Heart right ventricle (tissue), 16 donors: ENCODE measurements at regions not wholly inside any gene's neighbourhood (a gene's known extent, or its start where the extent isn't known, plus 50 kb on each side); places are given as distances from the start of the nearest gene placed in this dataset.
"Not testable (repeated sequence)": the region's sequence is repeated elsewhere in the genome, so short reads cannot be mapped to it uniquely, and the experiment has no call there.

Experiments used
- ATAC-seq, 8 donors: fragments of 200-7000 bp; cut with Tn5 transposase; one replicate each; pipeline ENCODE4 v1.9.1; 2020; ENCODE audit warnings: mild to moderate bottlenecking in 8 of 8, moderate library complexity in 8 of 8, moderate number of reproducible peaks in 1 of 8
- DNase-seq, 2 donors: peaks; one replicate each; pipeline ENCODE4 v3.0.0-alpha.2; 2020
- H3K27ac ChIP-seq, 10 donors: fragments of 200-600 bp; sonication (generic) in 2 of 10; one replicate each; pipeline versions ENCODE4 v1.5.0 to v1.8.0; 2020 to 2022; ENCODE audit warnings: mild to moderate bottlenecking in 3 of 10
- H3K27me3 ChIP-seq, 7 donors: fragments of 200-600 bp; one replicate each; pipeline ENCODE4 v1.8.0; 2021 to 2022; ENCODE audit warnings: mild to moderate bottlenecking in 2 of 7
- H3K36me3 ChIP-seq, 9 donors: fragments of 200-600 bp; sonication (generic) in 1 of 9; one replicate each; pipeline versions ENCODE4 v1.5.0 to v1.8.0; 2020 to 2022; ENCODE audit warnings: mild to moderate bottlenecking in 2 of 9
- H3K4me1 ChIP-seq, 9 donors: fragments of 200-600 bp; sonication (generic) in 1 of 9; one replicate each; pipeline versions ENCODE4 v1.5.0 to v1.8.0; 2020 to 2022; ENCODE audit warnings: mild to moderate bottlenecking in 4 of 9
- H3K4me3 ChIP-seq, 10 donors: fragments of 200-600 bp; sonication (generic) in 2 of 10; one replicate each; pipeline versions ENCODE4 v1.5.0 to v1.8.0; 2020 to 2022; ENCODE audit warnings: mild to moderate bottlenecking in 7 of 10, moderate library complexity in 2 of 10
- H3K9me3 ChIP-seq, 11 donors: fragments of 200-600 bp in 10 of 11; sonication (generic) in 2 of 11; one replicate each; pipeline versions ENCODE4 v1.5.0 to v1.8.0; 2013 to 2022; ENCODE audit warnings: mild to moderate bottlenecking in 2 of 11, control low read depth in 1 of 11, moderate library complexity in 1 of 11
- CTCF ChIP-seq, 9 donors: fragments of 200-600 bp; sonication (generic) in 2 of 9; IDR thresholded peaks; one replicate each; pipeline versions ENCODE4 v1.5.0 to v1.8.0; 2021 to 2022; ENCODE audit warnings: antibody characterized with exemption in 9 of 9, mild to moderate bottlenecking in 5 of 9, moderate library complexity in 1 of 9
- WGBS, 2 donors: extraction: QIAGEN DNeasy Blood & Tissue Kit; methylation state at CpG; one replicate each; pipeline ENCODE4 v1.1.7; 2013; ENCODE audit warnings: inconsistent platforms in 1 of 2; 5-methylcytosine and 5-hydroxymethylcytosine counted together
- intact Hi-C, 10 donors: fragments of 100-400 bp; cut with DNase I; formaldehyde crosslinking; loops; one replicate each; pipeline versions ENCODE4 v1.11.1 to v1.14.2; 2022
- donor health status: Arrhythmogenic right ventricular cardiomyopathy.
- donor health status: ischemic (EF 13 %, LVEDD 7.1; RV severe dilation, severe dysfunction).
- donor health status: healthy with polysubstance abuse.
- donor health status: DM: no; HTN: yes; CAD: no.
- donor health status: DM: no; HTN: no; CAD: no.
- donor health status: ischemic (EF 25% LVEDD 6.9; RV normal size, moderate dysfunction).
- donor health status: ischemic (EF 25% LVEDD 5.7; RV mildly dilated, moderate dysfunction).
- donor health status: healthy.
- donor health status: DM: yes; HTN: yes; CAD: no.
- donor health status: Ischemic cardiomyopathy.
- donor health status: ischemic (EF 35%, LVEDD 5.7; RV mildly dilated, moderate dysfunction).
- donor health status: nonischemic (EF 11% LVEDD 7.7; RV severe dilation, severe dysfunction).
- donor health status: DM: yes; HTN: yes; CAD: no.
- donor health status: PGD.
- donor health status: ischemic (EF 29% LVEDD 5.4; RV normal size, mild dysfunction).
- donor health status: nonischemic (EF 23%, LVEDD 6.1; RV moderate dilation, normal function).

GRCh38 chr9:60546406-60546805 lies 367.8 kb upstream of the SPATA31A5 start:
- TF ChIP-seq CTCF (IDR thresholded peaks at IDR 0.05) = no peak

GRCh38 chr9:60546990-60547389 lies 367.2 kb upstream of the SPATA31A5 start:
- H3K9me3 ChIP-seq = peaks cover 0 to 58% (median 8%) of the 10 kb centered on the region in 11 donors
- H3K27ac ChIP-seq, H3K27me3 ChIP-seq, H3K4me3 ChIP-seq, DNase-seq, H3K36me3 ChIP-seq, ATAC-seq, intact Hi-C loops, H3K4me1 ChIP-seq: not testable (repeated sequence)
- 91 to 93% methylated on average over 18 of the region's 18 CpGs for WGBS, 2 donors

More at GRCh38 chr9:60546406-60546805, 367.8 kb upstream of the SPATA31A5 start:
- peaks cover 0 to 63% (median 8%) of the 10 kb centered on the region in 11 donors for H3K9me3 ChIP-seq
- no peaks in the 10 kb centered on the region for H3K36me3 ChIP-seq
- H3K4me3 ChIP-seq = no peak overlapping the region
- no peak overlapping the region for H3K27ac ChIP-seq
- no peaks in the 10 kb centered on the region for H3K4me1 ChIP-seq
- intact Hi-C loops = no loop called here
- peak in 1 of 2 donors; percentile 3 for DNase-seq
- WGBS, 2 donors = 88 to 91% methylated on average over 19 of the region's 19 CpGs
- H3K27me3 ChIP-seq = no peaks in the 10 kb centered on the region
- ATAC-seq = no peak
